Esophagus muscularis mucosa (tissue), 4 donors: ENCODE measurements at regions not wholly inside any gene's neighbourhood (a gene's known extent, or its start where the extent isn't known, plus 50 kb on each side); places are given as distances from the start of the nearest gene placed in this dataset.

Experiments used
- EP300 ChIP-seq: sonication (generic); formaldehyde crosslinking; IDR thresholded peaks from one replicate; pipeline ENCODE4 v1.6.1; 2017; ENCODE audit warnings: antibody characterized with exemption
- POLR2A ChIP-seq: fragments of 450-650 bp; IDR thresholded peaks from one replicate; pipeline ENCODE4 v1.6.1; 2017; ENCODE audit warnings: antibody characterized with exemption, moderate library complexity, mild to moderate bottlenecking, low read depth
- POLR2AphosphoS5 ChIP-seq, 2 donors: sonication (generic); formaldehyde crosslinking; IDR thresholded peaks; one replicate each; pipeline ENCODE4 v1.6.1; 2017; ENCODE audit warnings: antibody characterized with exemption in 2 of 2
- TF ChIP-seq, protein P1 (sequence below), 3 experiments: fragments of 200-600 bp in 2 of 3; fragments of 450-650 bp in 1 of 3; sonication (generic) in 2 of 3; IDR thresholded peaks; one replicate each; pipeline ENCODE4 v1.5.1; 2017 to 2019; ENCODE audit warnings: antibody characterized with exemption in 3 of 3, mild to moderate bottlenecking in 2 of 3, moderate library complexity in 1 of 3

DNA sequence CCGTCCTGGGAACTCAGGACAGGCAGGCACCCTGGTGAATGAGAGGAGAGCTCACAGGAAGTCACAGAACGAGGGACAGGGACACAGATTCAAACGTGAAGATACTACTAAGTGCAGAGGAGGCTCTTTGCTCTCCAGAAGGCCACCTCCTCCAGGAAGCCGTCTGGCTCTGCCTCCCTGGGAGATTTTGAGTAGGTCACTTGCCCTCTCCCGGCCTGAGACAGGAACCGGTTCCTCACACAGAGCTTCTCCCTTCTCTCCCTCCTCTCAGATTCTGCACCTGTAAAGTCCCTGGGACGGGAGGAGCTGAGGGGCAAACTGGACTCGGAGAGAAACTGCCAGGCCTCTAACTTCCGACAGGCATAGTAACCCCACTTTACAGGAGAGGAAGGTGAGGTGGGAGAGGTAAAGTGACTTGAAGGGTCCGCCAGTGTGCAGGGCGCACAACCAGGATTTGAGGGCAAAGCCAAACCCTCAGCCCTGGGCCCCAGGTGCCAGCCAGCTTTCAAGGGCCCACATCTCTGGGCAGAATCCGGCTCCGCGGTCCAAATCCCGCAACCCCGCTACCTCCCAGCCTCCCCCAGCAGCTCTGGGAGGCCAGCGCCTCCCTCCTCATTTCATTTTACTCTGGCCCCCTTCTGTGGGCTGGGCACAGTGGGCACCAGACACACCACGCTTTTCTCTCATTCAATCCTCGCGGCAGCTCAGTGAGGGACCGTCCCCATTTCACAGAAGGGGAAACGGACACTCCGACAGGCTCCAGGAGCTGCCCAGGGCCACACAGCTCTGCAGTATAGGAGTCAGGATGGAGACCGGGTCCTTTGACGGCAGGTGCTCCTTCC is 150.2 kb downstream of the SMAD6 start:
- TF ChIP-seq, protein P1, sequence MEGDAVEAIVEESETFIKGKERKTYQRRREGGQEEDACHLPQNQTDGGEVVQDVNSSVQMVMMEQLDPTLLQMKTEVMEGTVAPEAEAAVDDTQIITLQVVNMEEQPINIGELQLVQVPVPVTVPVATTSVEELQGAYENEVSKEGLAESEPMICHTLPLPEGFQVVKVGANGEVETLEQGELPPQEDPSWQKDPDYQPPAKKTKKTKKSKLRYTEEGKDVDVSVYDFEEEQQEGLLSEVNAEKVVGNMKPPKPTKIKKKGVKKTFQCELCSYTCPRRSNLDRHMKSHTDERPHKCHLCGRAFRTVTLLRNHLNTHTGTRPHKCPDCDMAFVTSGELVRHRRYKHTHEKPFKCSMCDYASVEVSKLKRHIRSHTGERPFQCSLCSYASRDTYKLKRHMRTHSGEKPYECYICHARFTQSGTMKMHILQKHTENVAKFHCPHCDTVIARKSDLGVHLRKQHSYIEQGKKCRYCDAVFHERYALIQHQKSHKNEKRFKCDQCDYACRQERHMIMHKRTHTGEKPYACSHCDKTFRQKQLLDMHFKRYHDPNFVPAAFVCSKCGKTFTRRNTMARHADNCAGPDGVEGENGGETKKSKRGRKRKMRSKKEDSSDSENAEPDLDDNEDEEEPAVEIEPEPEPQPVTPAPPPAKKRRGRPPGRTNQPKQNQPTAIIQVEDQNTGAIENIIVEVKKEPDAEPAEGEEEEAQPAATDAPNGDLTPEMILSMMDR (IDR thresholded peaks at IDR 0.05), result no peak
- TF ChIP-seq POLR2A, result no peak
- TF ChIP-seq POLR2AphosphoS5 (IDR thresholded peaks at IDR 0.05), result no peak
- no peak for TF ChIP-seq EP300
